GM10266 (cell line): ENCODE measurements at regions not wholly inside any gene's neighbourhood (a gene's known extent, or its start where the extent isn't known, plus 50 kb on each side); places are given as distances from the start of the nearest gene placed in this dataset.

ENCODE experiments used
- DNase-seq: peaks from one replicate; pipeline ENCODE4 v3.0.0; 2012; ENCODE audit errors: extremely low spot score
- CTCF ChIP-seq: IDR thresholded peaks from 2 replicates; pipeline ENCODE4 v1.5.1; 2012; ENCODE audit warnings: mild to moderate bottlenecking, low read depth; ENCODE audit not compliant: control insufficient read depth, insufficient read depth; ENCODE audit errors: missing control alignments

DNA sequence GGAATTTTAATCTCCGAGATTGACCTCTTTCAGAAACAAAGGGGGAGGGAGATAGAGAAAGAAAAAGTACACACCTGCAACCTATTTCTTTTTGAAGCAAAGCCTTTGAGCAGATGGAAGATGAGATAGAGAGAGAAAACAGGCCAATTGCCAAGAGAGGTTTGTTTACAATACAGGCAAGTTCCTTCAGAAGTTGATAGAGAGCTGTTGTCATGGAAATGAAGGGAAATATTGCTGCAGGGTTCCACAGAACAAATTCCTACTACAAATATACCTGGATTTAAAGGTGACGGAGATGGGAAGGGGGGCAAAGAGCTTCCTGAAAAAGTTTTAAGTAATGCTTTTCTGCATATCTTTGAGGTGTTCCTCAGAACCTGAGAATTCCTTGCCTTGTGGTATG is 388.4 kb downstream of the NDFIP2 start:
- DNase-seq = no peak
- TF ChIP-seq CTCF = no peak

DNA sequence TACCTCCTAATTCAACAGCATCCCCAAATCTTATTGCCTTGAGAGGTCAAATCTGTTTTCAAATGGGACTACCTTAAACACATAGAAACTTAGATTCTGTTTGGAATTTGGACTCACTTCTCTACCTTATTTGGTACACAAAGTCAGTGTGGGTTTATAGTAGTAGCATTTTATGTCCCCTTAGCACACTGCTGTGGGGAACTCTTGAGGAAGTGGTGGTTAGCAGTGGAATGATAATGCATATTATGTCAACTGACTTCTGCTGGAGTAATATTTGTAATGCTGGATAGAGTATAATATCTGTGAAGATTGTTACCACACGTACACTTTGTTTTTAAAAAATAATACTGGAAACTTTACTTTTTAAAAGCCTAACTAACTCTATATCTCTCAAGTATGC is 386.3 kb downstream of the NDFIP2 start:
- no peak for DNase-seq

DNA sequence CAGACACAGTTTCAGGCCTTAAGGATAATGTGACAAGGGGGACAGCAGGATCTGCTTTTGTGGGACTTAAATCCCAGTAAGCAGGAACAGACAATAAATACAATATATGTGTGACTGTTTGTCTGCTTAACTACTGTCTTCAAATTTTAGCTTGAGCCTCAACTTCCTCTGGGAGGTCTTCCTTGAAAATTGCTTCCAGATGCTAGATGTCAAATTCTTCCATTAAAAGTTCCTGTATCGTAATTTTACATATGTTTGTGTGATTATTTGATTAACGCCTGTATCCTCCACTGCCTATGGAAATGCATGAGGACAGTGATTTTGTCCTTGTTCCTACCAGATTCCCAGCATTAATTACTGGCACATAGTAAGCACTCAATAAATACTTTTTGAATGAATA is 385.5 kb downstream of the NDFIP2 start:
- DNase-seq = no peak
- no peak for TF ChIP-seq CTCF

More for the DNA sequence above, 386.3 kb downstream of the NDFIP2 start:
- no peak for TF ChIP-seq CTCF

DNA sequence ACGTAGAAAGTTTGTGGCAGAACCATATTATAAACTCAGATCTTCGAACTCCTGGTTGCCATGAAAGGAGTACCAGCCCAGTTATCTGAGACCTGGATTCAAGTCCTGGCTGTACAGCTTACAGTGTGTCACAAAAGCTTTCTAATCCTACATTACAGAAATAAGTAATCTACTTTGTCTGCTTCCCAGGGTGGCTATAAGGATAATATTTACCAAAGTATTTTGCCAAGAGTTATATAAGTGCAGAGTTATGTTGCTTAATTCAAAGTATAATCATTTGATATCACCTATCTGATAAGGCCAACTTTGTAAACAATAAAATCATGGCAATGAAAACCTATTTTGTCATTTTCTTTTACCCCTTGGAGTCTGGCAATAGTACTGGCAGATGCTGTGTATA is 381.6 kb downstream of the NDFIP2 start:
- TF ChIP-seq CTCF = no peak
- DNase-seq = no peak

GRCh38 chr13:79861731-79862130 is 380.8 kb downstream of the NDFIP2 start:
- no peak for TF ChIP-seq CTCF

DNA sequence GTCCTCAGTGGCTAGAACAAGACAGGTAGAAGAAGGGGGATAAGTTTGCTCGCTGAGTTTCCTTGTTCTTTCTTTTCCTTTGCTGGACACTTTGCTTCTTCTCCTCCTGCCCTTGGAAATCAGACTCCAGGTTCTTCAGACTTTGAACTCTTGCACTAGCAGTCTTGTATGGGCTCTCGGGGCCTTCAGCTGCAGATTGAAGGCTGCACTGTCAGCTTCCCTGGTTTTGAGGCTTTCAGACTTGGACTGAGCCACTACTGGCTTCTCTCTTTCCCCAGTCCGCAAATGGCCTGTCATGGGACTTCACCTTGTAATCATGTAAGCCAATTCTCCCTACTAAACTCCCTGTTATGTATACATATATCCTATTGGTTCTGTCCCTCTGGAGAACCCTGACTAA is 379.8 kb downstream of the NDFIP2 start:
- DNase-seq = no peak
- no peak for TF ChIP-seq CTCF

More at GRCh38 chr13:79861731-79862130, 380.8 kb downstream of the NDFIP2 start:
- no peak for DNase-seq

- DNase-seq = no peak
- TF ChIP-seq CTCF = no peak
Measured at GRCh38 chr13:79859756-79860155, 378.8 kb downstream of the NDFIP2 start.
